OCI-LY1 (cell line): ENCODE measurements at regions not wholly inside any gene's neighbourhood (a gene's known extent, or its start where the extent isn't known, plus 50 kb on each side); places are given as distances from the start of the nearest gene placed in this dataset.

Experiments
- EZH2 ChIP-seq: fragments of 200-600 bp; sonication (generic), shearing (Covaris generic); IDR thresholded peaks from 2 replicates; pipeline ENCODE4 v1.8.0; 2017; ENCODE audit warnings: borderline replicate concordance, mixed run types, mild to moderate bottlenecking, antibody characterized with exemption, low read length, moderate library complexity, mixed read lengths
- TF ChIP-seq, protein P1 (sequence below): fragments of 200-600 bp; sonication (generic), shearing (Covaris generic); IDR thresholded peaks from 2 replicates; pipeline ENCODE4 v1.5.1; 2017; ENCODE audit warnings: mild to moderate bottlenecking, antibody characterized with exemption, low read length, moderate library complexity, mixed read lengths

DNA sequence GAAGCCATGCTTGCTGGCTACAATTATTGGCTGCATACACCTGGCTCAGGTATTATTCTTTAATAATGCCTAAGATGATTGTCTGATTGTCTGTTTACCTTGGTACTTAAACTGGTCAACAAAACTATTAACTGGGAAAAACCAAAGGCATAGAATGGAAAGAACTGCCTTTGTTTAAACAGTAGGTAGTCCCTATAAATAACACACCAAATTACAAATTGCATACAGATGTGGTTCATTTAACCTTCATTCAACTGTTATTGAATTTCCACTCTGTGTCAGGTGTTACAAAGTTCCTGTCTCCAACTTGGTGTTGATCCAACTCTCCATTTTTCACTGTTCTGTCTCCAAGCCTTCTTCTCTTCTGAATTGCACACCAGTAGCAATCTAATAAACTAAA, 79.8 kb upstream of the FSCB start:
- TF ChIP-seq, protein P1, sequence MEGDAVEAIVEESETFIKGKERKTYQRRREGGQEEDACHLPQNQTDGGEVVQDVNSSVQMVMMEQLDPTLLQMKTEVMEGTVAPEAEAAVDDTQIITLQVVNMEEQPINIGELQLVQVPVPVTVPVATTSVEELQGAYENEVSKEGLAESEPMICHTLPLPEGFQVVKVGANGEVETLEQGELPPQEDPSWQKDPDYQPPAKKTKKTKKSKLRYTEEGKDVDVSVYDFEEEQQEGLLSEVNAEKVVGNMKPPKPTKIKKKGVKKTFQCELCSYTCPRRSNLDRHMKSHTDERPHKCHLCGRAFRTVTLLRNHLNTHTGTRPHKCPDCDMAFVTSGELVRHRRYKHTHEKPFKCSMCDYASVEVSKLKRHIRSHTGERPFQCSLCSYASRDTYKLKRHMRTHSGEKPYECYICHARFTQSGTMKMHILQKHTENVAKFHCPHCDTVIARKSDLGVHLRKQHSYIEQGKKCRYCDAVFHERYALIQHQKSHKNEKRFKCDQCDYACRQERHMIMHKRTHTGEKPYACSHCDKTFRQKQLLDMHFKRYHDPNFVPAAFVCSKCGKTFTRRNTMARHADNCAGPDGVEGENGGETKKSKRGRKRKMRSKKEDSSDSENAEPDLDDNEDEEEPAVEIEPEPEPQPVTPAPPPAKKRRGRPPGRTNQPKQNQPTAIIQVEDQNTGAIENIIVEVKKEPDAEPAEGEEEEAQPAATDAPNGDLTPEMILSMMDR = no peak
- no peak for TF ChIP-seq EZH2
